GM10266 (cell line): ENCODE measurements at regions not wholly inside any gene's neighbourhood (a gene's known extent, or its start where the extent isn't known, plus 50 kb on each side); places are given as distances from the start of the nearest gene placed in this dataset.

Source experiments
- DNase-seq: peaks from one replicate; pipeline ENCODE4 v3.0.0; 2012; ENCODE audit errors: extremely low spot score
- CTCF ChIP-seq: IDR thresholded peaks from 2 replicates; pipeline ENCODE4 v1.5.1; 2012; ENCODE audit warnings: mild to moderate bottlenecking, low read depth; ENCODE audit not compliant: control insufficient read depth, insufficient read depth; ENCODE audit errors: missing control alignments

- TF ChIP-seq CTCF: no peak
- no peak for DNase-seq
Observed at GRCh38 chr10:11661441-11661840, 50.0 kb upstream of the USP6NL start.
